Fibroblast of peridontal ligament (primary cell): ENCODE measurements at regions not wholly inside any gene's neighbourhood (a gene's known extent, or its start where the extent isn't known, plus 50 kb on each side); places are given as distances from the start of the nearest gene placed in this dataset.
"Not testable (repeated sequence)": the region's sequence is repeated elsewhere in the genome, so short reads cannot be mapped to it uniquely, and the experiment has no call there.

Experiments used
- DNase-seq: peaks from one replicate; pipeline ENCODE4 v3.0.0-alpha.2; 2010; ENCODE audit errors: extremely low read depth

DNA sequence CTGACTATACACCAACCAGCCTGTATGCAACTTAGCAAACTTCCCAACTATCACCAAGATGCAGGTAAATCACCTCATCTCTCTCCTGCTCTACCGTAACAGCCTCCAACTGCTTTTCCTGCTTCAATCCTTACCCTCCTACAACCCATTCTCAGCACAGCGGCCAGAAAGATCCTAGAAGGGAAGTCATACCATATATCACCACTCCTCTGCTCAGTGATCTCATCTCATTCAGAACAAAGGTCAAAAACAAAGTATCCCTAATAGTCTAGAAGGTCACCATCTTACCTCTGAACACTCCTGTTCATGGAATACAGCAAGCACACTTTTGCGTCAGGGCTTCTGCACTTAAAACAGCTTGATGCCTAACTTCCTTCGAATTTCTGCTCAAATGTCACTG, 62.2 kb upstream of the RNF38 start:
- no peak for DNase-seq

DNA sequence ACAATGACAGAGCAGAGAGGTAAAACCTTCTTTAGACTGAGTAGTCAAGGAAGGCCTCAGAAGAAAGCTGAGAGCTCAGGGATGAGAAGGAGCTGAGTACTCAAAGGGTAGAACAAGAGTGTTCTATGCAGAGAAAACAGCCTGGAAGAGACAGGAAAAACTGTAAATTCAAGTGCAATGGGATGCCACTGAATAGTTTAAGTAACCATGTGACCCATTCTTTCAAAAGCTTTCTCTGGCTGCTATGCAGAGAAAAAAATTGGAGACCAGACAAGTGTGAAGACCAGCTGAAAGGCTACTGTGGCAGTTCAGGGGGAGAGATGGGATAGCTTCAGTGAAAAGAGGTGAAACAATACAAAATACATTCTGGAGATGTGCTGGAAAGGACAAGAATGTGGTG, 61.3 kb upstream of the RNF38 start:
- peak; percentile 58 for DNase-seq

DNA sequence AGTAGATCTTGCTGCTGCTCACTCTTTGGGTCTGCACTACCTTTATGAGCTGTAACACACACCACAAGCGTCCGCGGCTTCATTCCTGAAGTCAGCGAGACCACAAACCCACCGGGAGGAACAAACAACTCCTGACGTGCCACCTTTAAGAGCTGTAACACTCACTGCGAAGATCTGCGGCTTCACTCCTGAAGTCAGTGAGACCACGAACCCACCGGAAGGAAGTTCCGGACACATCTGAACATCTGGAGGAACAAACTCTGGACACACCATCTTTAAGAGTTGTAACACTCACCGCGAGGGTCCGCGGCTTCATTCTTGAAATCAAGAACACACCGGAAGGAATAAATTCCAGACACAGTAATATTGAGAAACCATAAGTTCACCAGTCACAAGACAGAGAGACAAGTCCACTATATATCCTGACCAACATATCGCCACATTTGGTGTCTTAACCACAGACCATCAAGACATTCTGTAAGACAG, 58.4 kb upstream of the RNF38 start:
- not testable (repeated sequence) for DNase-seq

DNA sequence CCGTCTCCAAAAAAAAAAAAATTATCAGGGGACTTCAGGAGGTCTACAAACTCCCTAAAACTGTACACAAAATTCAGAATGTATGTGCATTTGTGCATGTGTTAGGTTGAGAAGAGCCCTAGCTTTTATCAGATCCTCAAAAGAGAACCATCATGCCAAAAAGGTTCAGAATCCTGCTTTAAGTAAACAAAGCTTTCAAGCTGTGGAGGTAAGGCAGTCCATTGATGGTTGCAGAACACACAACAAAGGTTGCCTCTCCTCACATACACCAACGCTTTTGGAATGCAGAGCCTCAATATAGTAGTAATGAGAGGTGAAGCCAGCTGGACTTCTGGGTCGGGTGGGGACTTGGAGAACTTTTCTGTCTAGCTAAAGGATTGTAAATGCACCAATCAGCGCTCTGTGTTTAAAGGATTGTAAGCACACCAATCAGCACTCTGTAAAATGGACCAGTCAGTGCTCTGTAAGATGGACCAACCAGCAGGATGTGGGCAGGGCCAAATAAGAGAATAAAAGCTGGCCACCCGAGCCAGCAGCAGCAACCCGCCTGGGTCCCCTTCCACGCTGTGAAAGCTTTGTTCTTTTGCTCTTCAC, 57.9 kb upstream of the RNF38 start:
- no peak for DNase-seq

DNA sequence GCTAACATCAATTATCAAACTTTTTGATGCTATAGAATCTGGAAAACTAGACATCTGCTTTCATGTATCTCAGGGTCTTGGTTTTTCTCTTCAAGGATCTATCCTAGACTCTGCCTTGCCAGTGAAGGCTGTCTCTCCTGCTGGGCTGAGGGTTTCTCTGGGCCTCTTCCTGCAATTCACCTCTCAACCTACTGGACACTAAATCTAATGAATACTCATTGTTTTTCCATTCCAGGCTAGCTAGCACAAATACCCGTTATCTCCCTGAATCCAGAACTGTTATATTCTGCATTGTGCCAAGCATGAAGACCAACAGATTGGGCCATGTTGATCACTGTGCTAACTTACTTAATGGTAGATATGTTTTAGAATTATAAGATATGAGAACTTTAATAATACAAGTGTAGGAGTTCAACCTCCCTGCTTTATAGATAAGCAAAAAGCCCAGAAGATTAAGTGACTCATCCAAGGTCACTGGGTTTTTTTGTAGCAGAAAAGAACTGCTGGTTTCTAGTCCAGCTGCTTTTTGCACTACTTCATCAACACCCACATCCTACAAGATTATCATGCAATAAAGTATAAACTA, 56.5 kb upstream of the RNF38 start:
- DNase-seq, result no peak

DNA sequence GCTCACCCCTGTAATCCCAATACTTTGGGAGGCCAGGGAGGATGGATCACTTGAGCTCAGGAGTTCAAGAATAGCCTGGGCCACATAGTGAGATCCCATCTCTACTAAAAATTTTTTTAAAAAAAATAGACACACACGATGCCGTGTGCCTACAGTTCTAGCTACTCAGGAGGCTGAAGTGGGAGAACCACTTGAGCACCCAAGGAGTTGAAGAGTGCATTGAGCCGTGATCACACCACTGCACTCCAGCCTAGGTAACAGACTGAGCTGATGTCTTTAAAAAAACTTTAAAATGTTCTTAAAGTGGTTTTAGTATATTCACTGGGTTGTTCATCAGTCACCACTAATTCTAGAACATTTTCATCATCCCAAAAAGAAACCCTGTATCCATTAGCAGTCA, 51.9 kb upstream of the RNF38 start:
- no peak for DNase-seq

DNA sequence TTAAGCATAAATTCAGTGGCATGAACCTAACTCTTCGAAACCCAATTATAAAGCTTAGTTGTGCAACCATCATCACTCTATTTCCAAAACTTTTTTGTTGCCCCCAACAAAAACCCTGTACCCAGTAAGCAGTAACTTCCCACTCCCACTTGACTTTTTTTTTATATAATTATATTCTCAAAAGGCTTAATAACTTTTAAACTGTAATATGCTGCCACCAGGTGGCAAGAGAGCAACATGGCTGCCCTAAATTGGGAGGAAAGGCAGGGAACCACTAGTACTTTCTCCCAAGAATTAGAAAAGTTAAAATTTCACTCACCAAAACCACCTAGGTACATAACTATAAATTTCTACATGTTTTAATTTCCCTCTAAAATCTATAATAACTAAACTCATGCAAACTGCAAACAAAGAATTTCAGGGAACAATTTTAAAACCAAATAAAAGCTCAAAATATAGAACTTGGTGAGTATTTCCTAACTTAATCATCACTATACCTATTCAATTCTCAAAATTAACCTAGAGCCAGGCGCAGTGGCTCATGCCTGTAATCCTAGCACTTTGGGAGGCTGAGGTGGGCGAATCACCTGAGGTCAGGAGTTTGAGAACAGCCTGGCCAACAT, 50.2 kb upstream of the RNF38 start:
- DNase-seq, result peak; percentile 70
